HepG2 (cell line): ENCODE measurements at regions not wholly inside any gene's neighbourhood (a gene's known extent, or its start where the extent isn't known, plus 50 kb on each side); places are given as distances from the start of the nearest gene placed in this dataset.

Experiments used
- ATAC-seq: fragments of 200-7000 bp; cut with Tn5 transposase; 3 replicates; pipeline ENCODE4 v1.9.1; 2020; ENCODE audit warnings: mild to moderate bottlenecking, moderate library complexity
- BruUV-seq: library from RNA; stranded (reverse); fragments of 400-500 nt; replicated peaks from 2 replicates; lab custom pipeline; 2021; lab: Mats Ljungman, UMichigan
- CTCF ChIA-PET: fragments of 300-600 bp; formaldehyde crosslinking; extraction: SDS; loops from one replicate; lab custom pipeline; 2021; ENCODE audit warnings: low total read pairs, inconsistent platforms, low intra/inter-chr PET ratio; lab: Yijun Ruan, JAX
- POLR2A ChIA-PET: fragments of 350-600 bp; sonication (Branson Sonifier 250); formaldehyde crosslinking; loops from one replicate; lab custom pipeline; 2020; ENCODE audit warnings: antibody characterized with exemption, inconsistent platforms; lab: Yijun Ruan, JAX
- DNase-seq: peaks from one replicate; pipeline ENCODE4 v3.0.0-alpha.2; 2015; ENCODE audit warnings: low spot score
- FAIRE-seq: peaks from 3 replicates; lab custom pipeline; 2011; peaks lifted over from hg19 to GRCh38; lab: Jason Lieb, UNC
- H2AFZ ChIP-seq: one replicate; pipeline ENCODE4 v1.6.1; 2011; ENCODE audit warnings: low read length, inconsistent platforms
- H3K27ac ChIP-seq: fragments of 300-600 bp; 3 replicates; pipeline ENCODE4 v1.8.0; 2011; ENCODE audit warnings: mixed run types, mild to moderate bottlenecking, mixed read lengths, low read length, inconsistent platforms; ENCODE audit not compliant: insufficient read depth; ENCODE audit errors: extremely low read length
- H3K27me3 ChIP-seq, 2 experiments: fragments of 200-600 bp in 1 of 2; 2 replicates in 1 of 2; 3 replicates in 1 of 2; pipeline versions ENCODE4 v1.6.0 to v1.8.0; 2011; ENCODE audit warnings: low read length in 2 of 2, mild to moderate bottlenecking in 2 of 2, moderate library complexity in 2 of 2, inconsistent platforms in 1 of 2; ENCODE audit not compliant: insufficient read depth in 2 of 2, control insufficient read depth in 1 of 2
- H3K36me3 ChIP-seq, 2 experiments: fragments of 200-600 bp in 1 of 2; replicated peaks in 1 of 2; 2 replicates in 1 of 2; 3 replicates in 1 of 2; pipeline versions ENCODE4 v1.5.1 to v1.8.0; 2011; ENCODE audit warnings: low read length in 2 of 2, inconsistent platforms in 1 of 2; ENCODE audit not compliant: insufficient read depth in 2 of 2, control insufficient read depth in 1 of 2
- H3K4me1 ChIP-seq: 2 replicates; pipeline ENCODE4 v1.5.1; 2012; ENCODE audit warnings: low read length, inconsistent platforms; ENCODE audit not compliant: insufficient read depth
- H3K4me2 ChIP-seq: 2 replicates; pipeline ENCODE4 v1.6.0; 2011; ENCODE audit warnings: low read depth, low read length, inconsistent platforms
- H3K4me3 ChIP-seq, 3 experiments: fragments of 200-600 bp in 1 of 3; sonication (generic), shearing (Covaris generic) in 1 of 3; replicated peaks in 1 of 3; 2 replicates each; pipeline ENCODE4 v1.5.1; 2011 to 2016; ENCODE audit warnings: low read length in 3 of 3, inconsistent platforms in 2 of 3, low read depth in 2 of 3, mild to moderate bottlenecking in 2 of 3, control low read depth in 1 of 3, mixed read lengths in 1 of 3; ENCODE audit not compliant: insufficient read depth in 1 of 3
- H3K79me2 ChIP-seq: one replicate; pipeline ENCODE4 v1.6.1; 2011; ENCODE audit warnings: low read length, inconsistent platforms; ENCODE audit not compliant: insufficient read depth
- H3K9ac ChIP-seq: 2 replicates; pipeline ENCODE4 v1.6.0; 2011; ENCODE audit warnings: mild to moderate bottlenecking, low read depth, low read length, inconsistent platforms; ENCODE audit not compliant: insufficient read depth
- H3K9me3 ChIP-seq: 2 replicates; pipeline ENCODE4 v1.5.1; 2012; ENCODE audit warnings: mild to moderate bottlenecking, low read length
- H4K20me1 ChIP-seq: 2 replicates; pipeline ENCODE4 v1.6.0; 2011; ENCODE audit warnings: inconsistent platforms, mild to moderate bottlenecking, low read length, moderate library complexity; ENCODE audit not compliant: insufficient read depth
- ERF ChIP-seq: IDR thresholded peaks from 2 replicates; pipeline ENCODE4 v1.6.1; 2018; ENCODE audit warnings: missing biosample characterization, missing genetic modification reagents
- HNF4G ChIP-seq, 2 experiments: sonication (generic) in 1 of 2; formaldehyde crosslinking in 1 of 2; IDR thresholded peaks; 2 replicates each; pipeline versions ENCODE4 v1.4.0 to v1.6.1; 2011 to 2020; ENCODE audit warnings: borderline replicate concordance in 2 of 2, low read depth in 2 of 2, mild to moderate bottlenecking in 2 of 2, low read length in 1 of 2, missing genetic modification reagents in 1 of 2, moderate library complexity in 1 of 2
- HOXA3 ChIP-seq: sonication (generic); formaldehyde crosslinking; IDR thresholded peaks from 2 replicates; pipeline ENCODE4 v1.5.0; 2020; ENCODE audit warnings: missing genetic modification reagents
- HOXA9 ChIP-seq: sonication (generic); formaldehyde crosslinking; IDR thresholded peaks from 2 replicates; pipeline ENCODE4 v1.8.1; 2022; ENCODE audit warnings: missing genetic modification reagents, mild to moderate bottlenecking, moderate library complexity, borderline replicate concordance
- PLRG1 ChIP-seq: fragments of 450-650 bp; conservative IDR thresholded peaks from 2 replicates; pipeline ENCODE4 v1.6.1; 2016
- SALL1 ChIP-seq: sonication (generic); formaldehyde crosslinking; IDR thresholded peaks from 2 replicates; pipeline ENCODE4 v1.8.0; 2022; ENCODE audit warnings: mild to moderate bottlenecking, missing genetic modification reagents
- SKI ChIP-seq: fragments of 450-650 bp; IDR thresholded peaks from one replicate; pipeline ENCODE4 v1.6.1; 2018; ENCODE audit warnings: mild to moderate bottlenecking; ENCODE audit not compliant: partially characterized antibody
- ZBTB40 ChIP-seq, 2 experiments: fragments of 450-650 bp in 1 of 2; sonication (generic) in 1 of 2; formaldehyde crosslinking in 1 of 2; IDR thresholded peaks; 2 replicates each; pipeline versions ENCODE4 v1.6.1 to v1.8.0; 2016 to 2022; ENCODE audit warnings: antibody characterized with exemption in 1 of 2, mild to moderate bottlenecking in 1 of 2, missing genetic modification reagents in 1 of 2
- ZNF687 ChIP-seq: sonication (generic); formaldehyde crosslinking; IDR thresholded peaks from 2 replicates; pipeline ENCODE4 v1.5.1; 2020; ENCODE audit warnings: mild to moderate bottlenecking, missing genetic modification reagents, moderate library complexity
- ZNF737 ChIP-seq: sonication (generic); formaldehyde crosslinking; IDR thresholded peaks from 2 replicates; pipeline ENCODE4 v1.5.0; 2020; ENCODE audit warnings: missing genetic modification reagents, mild to moderate bottlenecking, borderline replicate concordance
- in situ Hi-C: cut with HindIII; loops from 2 replicates; pipeline ENCODE4 v1.10.0; 2017; ENCODE audit warnings: low pct_unique_long_range_greater_than_20kb; ENCODE audit not compliant: extremely low pct_ligation_motif_present
- intact Hi-C: fragments of 100-400 bp; cut with micrococcal nuclease; formaldehyde crosslinking; loops from one replicate; pipeline ENCODE4 v1.10.0; 2022; ENCODE audit not compliant: unreplicated experiment

- no peak for TF ChIP-seq ZBTB40 (IDR thresholded peaks at IDR 0.05)
- no peak for TF ChIP-seq ZBTB40 (CRISPR knock-in tag; IDR thresholded peaks at IDR 0.05)
These were observed 58.2 kb upstream of the ST6GAL2 start (continued) for GRCh38 chr2:106944215-106944614.

GRCh38 chr2:106948540-106948939 lies 62.6 kb upstream of the ST6GAL2 start:
- H3K9me3 ChIP-seq = 0 out of 2 replicates have a peak, but pooled peaks cover 8% of the 10 kb centered on the region
- CTCF ChIA-PET = no interaction called here
- H3K36me3 ChIP-seq = no peaks in the 10 kb centered on the region
- no peaks in the 10 kb centered on the region for H4K20me1 ChIP-seq
- no peaks in the 10 kb centered on the region for H3K27me3 ChIP-seq
- no peaks in the 10 kb centered on the region for H3K79me2 ChIP-seq
- in situ Hi-C loops (no loop called here), intact Hi-C loops (no loop called here)
- H3K4me3 ChIP-seq = no peak overlapping the region
- no peak overlapping the region for H3K27ac ChIP-seq
- H3K9ac ChIP-seq = no peak overlapping the region
- no TSS peak for BruUV-seq
- H3K4me1 ChIP-seq = no peaks in the 10 kb centered on the region
- FAIRE-seq = no peak
- no peak for DNase-seq
- no peak for ATAC-seq
- POLR2A ChIA-PET = no interaction called here
- H3K4me2 ChIP-seq = no peak overlapping the region
- no peak overlapping the region for H2AFZ ChIP-seq
- TF ChIP-seq HOXA9 (CRISPR knock-in tag) (no peak), HOXA3 (CRISPR knock-in tag) (no peak), PLRG1 (no peak), HNF4G (IDR thresholded peaks at IDR 0.05; ENCODE audit: borderline replicate concordance, low read depth, low read length) (no peak), HNF4G (CRISPR knock-in tag; IDR thresholded peaks at IDR 0.05; ENCODE audit: borderline replicate concordance, low read depth) (no peak), SKI (no peak), ZNF737 (CRISPR knock-in tag) (no peak), SALL1 (CRISPR knock-in tag) (no peak), ZNF687 (CRISPR knock-in tag) (no peak), ERF (CRISPR knock-in tag) (no peak)
